Astrocyte of the spinal cord (primary cell): ENCODE measurements at regions not wholly inside any gene's neighbourhood (a gene's known extent, or its start where the extent isn't known, plus 50 kb on each side); places are given as distances from the start of the nearest gene placed in this dataset.

ENCODE experiments used
- DNase-seq: peaks from one replicate; pipeline ENCODE4 v3.0.0; 2011; ENCODE audit warnings: low read depth, low spot score
- H3K4me3 ChIP-seq: 2 replicates; pipeline ENCODE4 v1.5.1; 2011; ENCODE audit warnings: low read depth, mild to moderate bottlenecking, low read length, moderate library complexity
- in situ Hi-C: cut with HindIII; loops from 2 replicates; pipeline ENCODE4 v1.10.0; 2017; ENCODE audit warnings: low sequenced_read_pairs
- TF ChIP-seq, protein P1 (sequence below): IDR thresholded peaks from 2 replicates; pipeline ENCODE4 v1.5.1; 2012; ENCODE audit warnings: low read depth, mild to moderate bottlenecking, low read length, inconsistent platforms

DNA sequence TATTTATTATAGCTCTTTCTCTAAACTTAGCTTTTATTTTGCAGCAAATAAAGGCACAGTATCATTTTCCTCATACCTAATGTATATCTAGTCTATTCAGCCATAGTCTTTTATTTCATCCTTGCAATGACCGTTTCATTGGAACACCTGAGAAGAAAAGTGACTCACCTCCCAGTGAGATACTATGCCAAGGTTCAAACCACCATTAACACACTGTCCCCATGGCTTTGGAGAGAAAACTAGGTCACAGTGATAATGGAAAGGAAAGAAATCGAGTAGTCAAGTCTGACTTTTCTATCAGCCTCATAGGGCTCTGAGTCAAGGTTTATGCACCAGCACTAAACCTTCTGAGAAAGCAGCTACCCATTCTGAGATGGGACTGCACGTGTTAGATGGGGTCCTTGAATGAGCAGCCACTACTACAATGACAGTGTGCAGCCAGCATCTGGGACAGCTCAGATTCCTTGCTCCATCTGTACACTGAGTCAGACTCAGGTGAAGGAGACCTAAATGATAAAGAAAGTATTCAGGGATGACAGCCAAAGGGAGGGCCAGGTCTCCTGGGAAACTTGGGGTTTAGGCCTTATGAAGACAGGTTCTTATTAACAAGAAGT, 971.1 kb upstream of the ACVR2A start:
- no peak for DNase-seq
- TF ChIP-seq, protein P1, sequence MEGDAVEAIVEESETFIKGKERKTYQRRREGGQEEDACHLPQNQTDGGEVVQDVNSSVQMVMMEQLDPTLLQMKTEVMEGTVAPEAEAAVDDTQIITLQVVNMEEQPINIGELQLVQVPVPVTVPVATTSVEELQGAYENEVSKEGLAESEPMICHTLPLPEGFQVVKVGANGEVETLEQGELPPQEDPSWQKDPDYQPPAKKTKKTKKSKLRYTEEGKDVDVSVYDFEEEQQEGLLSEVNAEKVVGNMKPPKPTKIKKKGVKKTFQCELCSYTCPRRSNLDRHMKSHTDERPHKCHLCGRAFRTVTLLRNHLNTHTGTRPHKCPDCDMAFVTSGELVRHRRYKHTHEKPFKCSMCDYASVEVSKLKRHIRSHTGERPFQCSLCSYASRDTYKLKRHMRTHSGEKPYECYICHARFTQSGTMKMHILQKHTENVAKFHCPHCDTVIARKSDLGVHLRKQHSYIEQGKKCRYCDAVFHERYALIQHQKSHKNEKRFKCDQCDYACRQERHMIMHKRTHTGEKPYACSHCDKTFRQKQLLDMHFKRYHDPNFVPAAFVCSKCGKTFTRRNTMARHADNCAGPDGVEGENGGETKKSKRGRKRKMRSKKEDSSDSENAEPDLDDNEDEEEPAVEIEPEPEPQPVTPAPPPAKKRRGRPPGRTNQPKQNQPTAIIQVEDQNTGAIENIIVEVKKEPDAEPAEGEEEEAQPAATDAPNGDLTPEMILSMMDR, result no peak
- H3K4me3 ChIP-seq, result no peak overlapping the region
- in situ Hi-C loops, result no loop called here

DNA sequence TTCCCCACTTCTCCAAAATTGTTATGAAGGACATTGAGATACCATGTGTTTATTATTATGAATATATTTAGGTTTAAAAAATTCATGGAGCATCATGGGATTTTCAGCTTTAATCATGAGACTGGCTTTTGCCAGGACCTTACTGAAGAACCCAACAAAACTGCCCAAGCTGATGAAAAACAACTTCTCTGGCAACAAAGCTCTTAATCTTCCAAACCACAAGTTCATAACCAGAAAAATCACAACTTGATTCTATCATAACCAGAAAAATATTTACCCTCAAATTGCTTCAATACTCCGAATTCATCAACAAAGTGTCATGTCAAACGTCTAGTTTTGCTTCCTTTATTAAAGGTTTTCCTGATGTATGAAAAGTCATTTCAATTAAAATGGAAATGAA, 971.8 kb upstream of the ACVR2A start:
- TF ChIP-seq, protein P1, result no peak
- DNase-seq, result no peak
- no peak overlapping the region for H3K4me3 ChIP-seq
- in situ Hi-C loops, result no loop called here

DNA sequence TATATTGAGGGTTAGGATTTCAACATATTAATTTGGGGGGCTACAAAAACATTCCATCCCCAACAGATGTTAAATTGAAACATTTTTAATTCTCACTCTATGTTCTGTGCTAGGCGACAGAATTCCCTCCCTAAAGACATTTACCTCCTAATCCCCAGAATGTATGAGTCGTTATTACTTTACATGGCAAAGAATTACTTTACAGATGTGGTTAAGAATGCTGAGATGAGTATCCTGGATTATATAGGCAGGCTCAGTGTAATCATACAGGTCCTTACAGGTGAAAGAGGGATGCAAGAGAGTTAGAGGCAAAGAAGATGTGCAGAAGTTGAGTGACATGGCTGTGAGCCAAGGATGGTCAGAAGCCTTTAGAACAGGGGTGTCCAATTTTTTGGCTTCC, 974.1 kb upstream of the ACVR2A start:
- in situ Hi-C loops, result no loop called here
- no peak for DNase-seq
- TF ChIP-seq, protein P1, result no peak
- H3K4me3 ChIP-seq, result no peak overlapping the region

DNA sequence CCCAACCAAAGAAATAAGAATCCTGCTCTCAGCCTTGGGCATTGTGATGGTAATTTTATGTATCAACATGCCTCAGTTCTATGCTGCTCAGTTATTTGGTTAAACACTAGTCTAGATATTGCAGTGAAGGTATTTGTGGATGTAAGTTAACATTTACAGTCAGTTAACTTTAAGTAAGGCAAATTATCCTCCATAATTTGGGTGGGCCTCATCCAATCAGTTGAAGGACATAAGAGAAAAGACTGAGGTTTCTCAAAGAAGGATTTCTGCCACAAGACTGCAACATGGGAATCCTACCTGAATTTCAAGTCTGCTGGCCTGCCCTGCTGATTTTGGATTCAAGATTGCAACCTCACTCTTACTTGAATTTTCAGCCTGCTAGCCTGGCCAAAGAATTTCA, 975.5 kb upstream of the ACVR2A start:
- in situ Hi-C loops, result no loop called here
- no peak for DNase-seq
- H3K4me3 ChIP-seq, result no peak overlapping the region
- TF ChIP-seq, protein P1, result no peak

DNA sequence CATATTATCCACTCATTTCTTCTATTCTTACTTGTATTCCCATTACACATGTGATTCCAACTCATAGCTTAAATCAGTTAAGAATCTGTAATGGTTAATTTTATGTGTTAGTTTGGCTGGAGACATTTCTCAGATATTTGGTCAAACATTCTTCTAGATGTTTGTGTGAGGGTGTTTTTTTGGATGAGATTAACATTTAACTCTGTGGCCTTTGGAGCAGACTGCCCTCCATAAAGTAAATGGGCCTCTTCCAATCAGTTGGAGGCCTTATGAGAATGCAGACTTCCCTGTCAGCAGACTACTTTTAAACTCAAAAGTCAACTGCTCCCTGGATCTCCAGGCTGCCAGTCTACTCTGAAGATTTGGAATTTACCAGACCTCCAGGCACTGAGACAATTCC, 976.8 kb upstream of the ACVR2A start:
- in situ Hi-C loops, result no loop called here

DNA sequence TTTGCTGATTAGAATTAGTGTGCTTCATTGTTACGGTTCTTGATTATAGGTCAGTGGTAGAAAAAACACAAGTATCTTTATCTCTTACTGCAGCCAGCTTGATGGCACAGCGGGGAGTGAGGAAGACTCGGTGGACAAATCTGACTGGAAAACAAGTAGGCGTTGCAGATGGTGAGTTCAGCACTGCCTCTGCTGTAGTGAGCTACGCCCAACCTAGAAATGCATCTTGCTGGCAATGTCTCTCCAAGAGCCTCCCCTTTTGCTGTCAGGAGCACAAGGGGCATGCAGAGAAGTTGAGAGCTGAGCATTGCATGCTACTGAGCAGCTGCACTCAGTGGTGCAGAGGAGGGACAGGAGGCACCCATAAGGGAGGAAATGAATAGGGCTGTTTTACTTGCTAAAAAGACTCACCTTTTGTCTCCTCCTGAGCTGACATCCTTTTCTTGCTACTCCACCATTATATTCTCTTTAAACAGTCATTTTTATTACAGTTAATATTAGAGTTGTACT, 977.3 kb upstream of the ACVR2A start:
- in situ Hi-C loops, result no loop called here
- no peak for DNase-seq
- TF ChIP-seq, protein P1, result no peak

More for the DNA sequence above, 976.8 kb upstream of the ACVR2A start:
- no peak for DNase-seq
- TF ChIP-seq, protein P1, result no peak
- H3K4me3 ChIP-seq, result no peak overlapping the region

More for the DNA sequence above, 977.3 kb upstream of the ACVR2A start:
- no peak overlapping the region for H3K4me3 ChIP-seq
